Right atrium auricular region (tissue), 2 donors: ENCODE measurements at regions not wholly inside any gene's neighbourhood (a gene's known extent, or its start where the extent isn't known, plus 50 kb on each side); places are given as distances from the start of the nearest gene placed in this dataset.
"Not testable (repeated sequence)": the region's sequence is repeated elsewhere in the genome, so short reads cannot be mapped to it uniquely, and the experiment has no call there.

Experiments
- DNase-seq: peaks from one replicate; pipeline ENCODE4 v3.0.0-alpha.2; 2019; ENCODE audit warnings: low spot score
- H3K27ac ChIP-seq, 2 donors: fragments of 200-600 bp; sonication (generic); 1 replicate in 1 of 2; 2 replicates in 1 of 2; pipeline ENCODE4 v1.5.1; 2016 to 2019
- H3K27me3 ChIP-seq, 2 donors: fragments of 200-600 bp; sonication (generic); one replicate each; pipeline versions ENCODE4 v1.5.1 to v1.6.0; 2017 to 2019
- H3K36me3 ChIP-seq: fragments of 200-600 bp; sonication (generic); one replicate; pipeline ENCODE4 v1.5.1; 2016
- H3K4me1 ChIP-seq, 2 donors: fragments of 200-600 bp; sonication (generic); one replicate each; pipeline versions ENCODE4 v1.5.1 to v1.6.0; 2017 to 2019
- H3K4me3 ChIP-seq, 2 donors: fragments of 200-600 bp; sonication (generic); 1 replicate in 1 of 2; 2 replicates in 1 of 2; pipeline ENCODE4 v1.5.1; 2017 to 2019; ENCODE audit warnings: mild to moderate bottlenecking in 1 of 2, moderate library complexity in 1 of 2
- H3K9me3 ChIP-seq, 2 donors: fragments of 200-600 bp; sonication (generic); one replicate each; pipeline ENCODE4 v1.5.1; 2019
- TF ChIP-seq, protein P1 (sequence below), 2 donors: fragments of 200-600 bp; sonication (generic); IDR thresholded peaks; one replicate each; pipeline ENCODE4 v1.5.1; 2019; ENCODE audit warnings: antibody characterized with exemption in 2 of 2

DNA sequence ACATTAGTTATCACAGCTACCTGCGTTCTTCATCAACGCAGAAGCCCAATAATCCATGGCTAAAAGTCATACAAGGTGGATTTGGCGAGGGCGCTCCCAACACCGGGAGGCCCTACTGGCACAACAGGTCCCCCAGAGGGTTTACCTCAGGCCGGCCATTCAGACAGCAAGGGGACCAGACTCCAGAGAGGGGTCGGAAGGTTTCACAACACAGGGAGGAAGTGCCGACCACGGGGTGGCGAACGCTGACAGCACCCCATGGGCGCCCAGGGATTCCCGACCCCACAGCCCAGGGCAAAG lies 1515.9 kb upstream of the DEFB115 start:
- Histone ChIP-seq H3K4me1 (no peaks in the 10 kb centered on the region), H3K36me3 (no peaks in the 10 kb centered on the region), H3K9me3 (peaks cover 0 to 22% of the 10 kb centered on the region in 2 donors), H3K4me3 (no peak overlapping the region), H3K27ac (no peak overlapping the region), H3K27me3 (no peaks in the 10 kb centered on the region)
- no peak for DNase-seq
- TF ChIP-seq, protein P1, sequence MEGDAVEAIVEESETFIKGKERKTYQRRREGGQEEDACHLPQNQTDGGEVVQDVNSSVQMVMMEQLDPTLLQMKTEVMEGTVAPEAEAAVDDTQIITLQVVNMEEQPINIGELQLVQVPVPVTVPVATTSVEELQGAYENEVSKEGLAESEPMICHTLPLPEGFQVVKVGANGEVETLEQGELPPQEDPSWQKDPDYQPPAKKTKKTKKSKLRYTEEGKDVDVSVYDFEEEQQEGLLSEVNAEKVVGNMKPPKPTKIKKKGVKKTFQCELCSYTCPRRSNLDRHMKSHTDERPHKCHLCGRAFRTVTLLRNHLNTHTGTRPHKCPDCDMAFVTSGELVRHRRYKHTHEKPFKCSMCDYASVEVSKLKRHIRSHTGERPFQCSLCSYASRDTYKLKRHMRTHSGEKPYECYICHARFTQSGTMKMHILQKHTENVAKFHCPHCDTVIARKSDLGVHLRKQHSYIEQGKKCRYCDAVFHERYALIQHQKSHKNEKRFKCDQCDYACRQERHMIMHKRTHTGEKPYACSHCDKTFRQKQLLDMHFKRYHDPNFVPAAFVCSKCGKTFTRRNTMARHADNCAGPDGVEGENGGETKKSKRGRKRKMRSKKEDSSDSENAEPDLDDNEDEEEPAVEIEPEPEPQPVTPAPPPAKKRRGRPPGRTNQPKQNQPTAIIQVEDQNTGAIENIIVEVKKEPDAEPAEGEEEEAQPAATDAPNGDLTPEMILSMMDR (IDR thresholded peaks at IDR 0.05), result no peak

DNA sequence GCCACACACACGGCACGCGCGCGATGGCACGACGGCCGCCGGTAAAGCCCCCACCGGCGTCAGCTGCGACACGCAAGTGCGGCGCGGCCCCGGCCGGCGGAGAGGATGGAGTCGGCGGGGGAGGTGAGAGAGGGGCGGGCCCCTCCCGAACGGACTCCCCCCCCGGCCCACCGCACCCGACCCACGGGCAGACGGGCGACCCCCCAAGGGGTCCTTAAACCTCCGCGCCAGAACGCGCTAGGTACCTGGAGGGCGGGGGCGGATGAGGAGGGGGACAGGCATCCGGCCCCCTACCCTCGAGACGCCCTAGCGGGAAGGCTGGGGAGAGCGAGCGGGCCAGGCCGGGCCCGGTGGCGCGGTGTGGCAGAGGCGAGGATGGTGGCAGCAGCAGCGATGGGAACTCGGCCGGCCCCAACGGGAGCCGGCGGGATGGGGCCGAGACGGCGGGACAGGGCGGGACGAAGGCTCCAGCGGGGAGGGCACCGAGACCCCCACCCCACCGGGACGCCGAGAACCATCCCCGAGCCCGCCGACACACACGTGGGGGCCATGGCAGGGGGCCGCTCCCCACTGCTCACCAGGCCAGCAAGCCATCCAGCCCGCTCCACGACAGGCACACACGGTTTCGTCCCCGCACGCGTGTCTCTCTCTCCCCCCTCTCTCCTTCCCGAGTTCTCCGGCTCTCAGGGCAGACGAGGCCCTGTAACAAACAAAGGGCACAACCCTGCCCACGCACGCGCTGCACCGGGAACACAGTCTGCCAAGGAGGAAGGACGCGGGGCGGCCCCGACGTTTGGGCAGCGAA lies 1515.4 kb upstream of the DEFB115 start:
- Histone ChIP-seq H3K27ac (no peak overlapping the region), H3K9me3 (peaks cover 0 to 16% of the 10 kb centered on the region in 2 donors), H3K4me1 (no peaks in the 10 kb centered on the region), H3K27me3 (no peaks in the 10 kb centered on the region), H3K4me3 (no peak overlapping the region), H3K36me3 (no peaks in the 10 kb centered on the region)
- DNase-seq, result no peak
- TF ChIP-seq, protein P1 (IDR thresholded peaks at IDR 0.05), result no peak

DNA sequence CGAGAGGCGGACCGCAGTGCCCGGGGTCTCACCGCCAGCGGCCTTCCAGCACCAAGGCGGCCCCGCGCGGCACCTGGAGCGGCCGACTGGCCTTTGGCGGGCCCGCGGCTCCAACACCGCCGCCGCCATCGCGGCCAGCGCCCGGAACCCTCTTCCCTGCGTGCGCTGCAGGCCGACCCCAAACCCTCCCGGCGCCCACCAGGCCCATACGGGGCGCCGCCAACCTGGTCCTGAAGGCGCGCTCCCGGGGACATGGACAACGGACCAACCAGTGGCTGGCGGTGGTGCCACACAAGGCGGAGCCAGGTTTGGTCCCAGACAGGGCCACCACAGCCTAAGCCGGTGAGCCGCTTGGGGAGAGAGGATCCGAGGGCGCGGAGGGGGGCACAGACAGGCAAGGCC lies 1514.8 kb upstream of the DEFB115 start:
- no peak overlapping the region for H3K27ac ChIP-seq
- H3K36me3 ChIP-seq, result no peaks in the 10 kb centered on the region
- no peak overlapping the region for H3K4me3 ChIP-seq
- TF ChIP-seq, protein P1 (IDR thresholded peaks at IDR 0.05), result no peak
- DNase-seq, result no peak
- no peaks in the 10 kb centered on the region for H3K4me1 ChIP-seq
- H3K27me3 ChIP-seq, result no peaks in the 10 kb centered on the region
- H3K9me3 ChIP-seq, result peaks cover 0 to 10% of the 10 kb centered on the region in 2 donors

DNA sequence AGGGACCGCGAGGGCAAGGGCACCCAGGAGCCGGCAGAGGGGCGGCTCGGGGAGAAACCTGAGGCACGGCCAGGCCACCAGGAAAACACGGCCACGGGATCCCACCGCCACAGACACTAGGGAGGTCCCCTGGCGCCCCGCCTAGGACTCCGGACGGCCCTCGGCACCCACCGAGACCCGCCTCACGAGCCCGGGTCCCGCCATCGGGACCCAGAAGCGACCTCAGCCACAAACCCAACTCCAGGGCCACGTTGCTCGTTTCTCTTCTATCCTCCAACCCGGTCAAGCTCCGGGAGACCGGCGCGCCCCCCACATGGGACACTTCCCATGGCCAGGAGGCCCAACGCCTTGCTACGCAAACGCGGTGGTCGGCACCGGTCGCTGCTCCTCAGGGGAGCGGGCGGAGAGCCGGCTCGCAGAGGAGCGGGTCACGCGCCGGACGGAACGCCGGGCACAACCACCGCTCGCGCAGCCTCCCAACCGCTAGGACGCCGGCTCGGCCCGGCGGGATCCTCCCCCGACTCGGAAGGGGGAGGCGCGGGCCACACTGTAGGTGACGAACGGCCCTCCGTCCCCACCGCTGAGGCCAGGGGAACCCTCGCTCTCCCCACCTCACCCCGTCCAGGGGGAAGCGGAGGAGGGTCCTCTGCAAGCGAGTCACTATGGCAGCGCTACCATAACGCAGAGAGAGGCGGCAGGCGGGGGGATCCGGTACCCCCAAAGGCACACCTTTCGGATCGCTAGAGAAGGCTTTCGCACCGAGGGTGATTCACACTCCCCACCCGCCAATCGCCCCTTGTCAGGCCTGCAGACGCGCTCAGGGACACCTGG lies 1514.1 kb upstream of the DEFB115 start:
- Histone ChIP-seq H3K36me3 (no peaks in the 10 kb centered on the region), H3K27ac (no peak overlapping the region), H3K4me1 (no peaks in the 10 kb centered on the region), H3K4me3 (no peak overlapping the region), H3K27me3 (no peaks in the 10 kb centered on the region), H3K9me3 (peaks cover 0 to 7% of the 10 kb centered on the region in 2 donors)
- TF ChIP-seq, protein P1 (IDR thresholded peaks at IDR 0.05), result no peak
- DNase-seq, result no peak

DNA sequence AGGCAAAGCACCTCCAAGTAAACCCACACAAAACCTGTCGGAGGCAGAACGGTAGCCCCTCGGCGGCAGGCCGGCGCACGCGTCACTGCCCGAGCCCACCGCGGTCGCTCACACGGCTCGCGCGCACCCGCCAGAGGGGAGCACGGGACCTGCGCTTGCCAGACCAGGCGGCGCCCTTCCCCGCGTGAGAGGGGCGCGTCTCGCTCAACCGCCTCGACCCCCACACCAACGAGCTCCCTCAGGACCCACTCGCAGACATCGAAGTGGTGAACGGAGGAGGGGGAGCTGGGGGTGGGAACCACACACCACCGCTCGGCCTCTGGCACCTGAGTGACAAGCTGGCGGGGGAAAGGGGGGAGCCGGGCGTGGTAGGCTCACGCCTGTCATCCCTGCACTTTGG lies 1513.4 kb upstream of the DEFB115 start:
- H3K27me3 ChIP-seq, result no peaks in the 10 kb centered on the region
- TF ChIP-seq, protein P1 (IDR thresholded peaks at IDR 0.05), result no peak
- no peaks in the 10 kb centered on the region for H3K36me3 ChIP-seq
- DNase-seq, result no peak
- no peaks in the 10 kb centered on the region for H3K4me1 ChIP-seq
- peaks cover 0 to 2% of the 10 kb centered on the region in 2 donors for H3K9me3 ChIP-seq
- H3K4me3 ChIP-seq, result no peak overlapping the region
- H3K27ac ChIP-seq, result no peak overlapping the region

DNA sequence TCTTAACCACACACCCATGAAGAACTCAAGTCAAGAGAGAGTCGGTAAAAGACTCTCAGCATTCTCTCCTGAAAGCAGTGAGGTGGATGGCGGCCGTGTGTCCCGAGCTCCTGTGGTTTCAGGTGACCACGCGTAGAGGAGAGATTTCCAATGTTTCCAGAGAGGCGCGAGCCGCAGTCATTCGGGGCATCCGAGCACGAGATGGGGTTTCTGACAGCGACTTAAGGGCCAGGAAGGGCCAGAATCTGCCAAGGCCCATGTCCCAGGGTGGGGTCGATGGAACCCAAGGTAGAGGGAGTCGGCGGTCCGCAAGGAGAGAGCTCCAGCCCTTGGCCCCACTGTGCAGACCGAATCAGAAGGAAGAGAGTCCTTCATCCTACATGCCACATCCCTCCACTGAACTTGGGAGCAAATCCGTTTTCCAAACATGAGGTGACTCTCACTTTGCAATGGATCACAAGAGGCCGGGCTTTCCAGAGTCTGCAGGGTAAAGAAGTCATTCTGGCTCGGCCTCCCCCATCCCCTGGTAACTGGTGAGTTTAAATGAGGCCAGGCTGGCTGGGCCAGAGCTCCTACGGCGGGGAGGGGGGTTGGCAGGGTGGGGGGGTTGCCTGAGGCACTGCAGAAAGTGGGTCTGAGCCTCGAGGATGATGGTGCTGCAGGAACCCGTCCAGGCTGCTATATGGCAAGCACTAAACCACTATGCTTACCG lies 1511.8 kb upstream of the DEFB115 start:
- not testable (repeated sequence) for H3K27me3 ChIP-seq, DNase-seq, H3K36me3 ChIP-seq, H3K4me3 ChIP-seq, H3K27ac ChIP-seq, H3K9me3 ChIP-seq, H3K4me1 ChIP-seq
